ENCODE measurements at regions not wholly inside any gene's neighbourhood (a gene's known extent, or its start where the extent isn't known, plus 50 kb on each side); places are given as distances from the start of the nearest gene placed in this dataset.

DNA sequence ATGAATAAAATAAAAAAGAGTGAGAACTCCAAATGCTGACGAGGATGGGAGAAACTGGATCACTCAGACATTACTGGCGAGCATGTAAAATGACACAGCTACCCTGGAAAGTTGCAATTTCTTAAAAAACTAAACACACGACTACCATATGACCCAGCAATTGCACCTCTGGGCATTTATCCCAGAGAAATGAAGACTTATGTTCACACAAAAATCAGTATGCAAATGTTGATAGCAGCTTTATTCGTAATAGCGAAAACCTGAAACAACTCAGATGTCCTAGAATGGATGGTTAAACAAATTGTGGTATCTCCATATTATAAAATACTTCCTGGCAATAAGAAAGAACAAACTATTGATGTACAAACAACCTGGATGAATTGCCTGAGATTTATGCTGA lies 357.2 kb upstream of the ASIC2 start:
- TF ChIP-seq, protein P1, sequence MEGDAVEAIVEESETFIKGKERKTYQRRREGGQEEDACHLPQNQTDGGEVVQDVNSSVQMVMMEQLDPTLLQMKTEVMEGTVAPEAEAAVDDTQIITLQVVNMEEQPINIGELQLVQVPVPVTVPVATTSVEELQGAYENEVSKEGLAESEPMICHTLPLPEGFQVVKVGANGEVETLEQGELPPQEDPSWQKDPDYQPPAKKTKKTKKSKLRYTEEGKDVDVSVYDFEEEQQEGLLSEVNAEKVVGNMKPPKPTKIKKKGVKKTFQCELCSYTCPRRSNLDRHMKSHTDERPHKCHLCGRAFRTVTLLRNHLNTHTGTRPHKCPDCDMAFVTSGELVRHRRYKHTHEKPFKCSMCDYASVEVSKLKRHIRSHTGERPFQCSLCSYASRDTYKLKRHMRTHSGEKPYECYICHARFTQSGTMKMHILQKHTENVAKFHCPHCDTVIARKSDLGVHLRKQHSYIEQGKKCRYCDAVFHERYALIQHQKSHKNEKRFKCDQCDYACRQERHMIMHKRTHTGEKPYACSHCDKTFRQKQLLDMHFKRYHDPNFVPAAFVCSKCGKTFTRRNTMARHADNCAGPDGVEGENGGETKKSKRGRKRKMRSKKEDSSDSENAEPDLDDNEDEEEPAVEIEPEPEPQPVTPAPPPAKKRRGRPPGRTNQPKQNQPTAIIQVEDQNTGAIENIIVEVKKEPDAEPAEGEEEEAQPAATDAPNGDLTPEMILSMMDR (IDR thresholded peaks at IDR 0.05) = no peak
- no peak for TF ChIP-seq EZH2 (IDR thresholded peaks at IDR 0.05; ENCODE audit: borderline replicate concordance, insufficient read depth, low read depth, low read length, poor library complexity, severe bottlenecking)
